ENCODE measurements at regions not wholly inside any gene's neighbourhood (a gene's known extent, or its start where the extent isn't known, plus 50 kb on each side); places are given as distances from the start of the nearest gene placed in this dataset.
"Not testable (repeated sequence)": the region's sequence is repeated elsewhere in the genome, so short reads cannot be mapped to it uniquely, and the experiment has no call there.

DNA sequence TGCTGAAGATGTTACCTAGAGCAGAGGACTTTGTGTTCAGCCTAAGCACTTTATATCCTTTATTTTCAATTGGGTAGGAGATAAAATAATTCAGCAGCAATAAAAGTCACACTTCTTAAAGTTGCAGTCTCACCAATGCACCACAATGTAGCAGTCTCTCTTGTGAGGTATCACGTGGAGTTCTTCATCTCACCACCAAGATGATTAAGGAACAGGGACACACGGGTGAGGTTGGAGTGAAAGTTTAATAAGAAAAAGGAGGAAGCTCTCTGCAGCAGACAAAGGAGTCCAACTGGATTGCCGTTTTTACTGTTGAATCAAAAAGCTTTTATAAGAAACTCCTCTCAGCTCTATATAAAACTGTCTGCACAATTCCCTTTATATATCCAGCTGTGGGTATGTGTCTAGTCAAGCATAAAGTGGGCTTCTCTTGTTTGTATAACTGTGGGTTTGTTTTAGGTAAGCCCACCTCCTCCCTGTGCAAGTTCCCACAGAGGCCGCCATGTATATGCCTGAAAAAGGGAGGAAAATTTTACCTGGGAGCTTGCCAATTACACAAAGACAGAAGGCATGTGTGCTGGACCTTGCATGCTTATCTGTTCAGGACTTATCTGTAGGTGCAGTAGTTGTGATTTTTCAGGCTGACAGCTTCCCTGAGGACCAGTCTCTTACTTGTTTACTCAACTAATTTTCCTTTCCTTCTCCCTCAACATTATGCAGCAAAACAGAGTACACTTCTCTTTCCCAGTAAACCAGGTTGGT, 1497.2 kb upstream of the TPTE start:
- H3K4me1 ChIP-seq (replicated peaks in 1 of 2); in situ Hi-C loops (cut with MboI; ENCODE audit: low pct_unique_long_range_greater_than_20kb in 2 of 9, low sequenced_read_pairs in 9 of 9, unreplicated experiment in 9 of 9); ATAC-seq (replicated peaks in 6 of 8); H3K4me3 ChIP-seq; H3K27ac ChIP-seq: not testable (repeated sequence)
- WGBS, 10 experiments: 0 to 44% (median 13%) methylated on average over 1 to 3 of the region's 4 CpGs; no CpG with 5 or more reads in 1 of the 10 experiments

- in situ Hi-C loops (cut with MboI; ENCODE audit: low pct_unique_long_range_greater_than_20kb in 2 of 9, low sequenced_read_pairs in 9 of 9, unreplicated experiment in 9 of 9); ATAC-seq (replicated peaks in 6 of 8): not testable (repeated sequence)
These were observed 1494.5 kb upstream of the TPTE start for GRCh38 chr21:9026729-9027416.

GRCh38 chr21:9027417-9027800, 1494.0 kb upstream of the TPTE start:
- H3K4me3 ChIP-seq; ATAC-seq (replicated peaks in 6 of 8); H3K4me1 ChIP-seq (replicated peaks in 1 of 2); in situ Hi-C loops (cut with MboI; ENCODE audit: low pct_unique_long_range_greater_than_20kb in 2 of 9, low sequenced_read_pairs in 9 of 9, unreplicated experiment in 9 of 9); H3K27ac ChIP-seq: not testable (repeated sequence)
- 40 to 80% (median 55%) methylated on average over 1 to 2 of the region's 2 CpGs; no CpG with 5 or more reads in 6 of the 10 experiments for WGBS, 10 experiments

More at GRCh38 chr21:9026729-9027416, 1494.5 kb upstream of the TPTE start:
- not testable (repeated sequence) for H3K4me1 ChIP-seq (replicated peaks in 1 of 2); H3K4me3 ChIP-seq; H3K27ac ChIP-seq
- no CpG with 5 or more reads among the region's 2 CpGs for WGBS, 10 experiments

DNA sequence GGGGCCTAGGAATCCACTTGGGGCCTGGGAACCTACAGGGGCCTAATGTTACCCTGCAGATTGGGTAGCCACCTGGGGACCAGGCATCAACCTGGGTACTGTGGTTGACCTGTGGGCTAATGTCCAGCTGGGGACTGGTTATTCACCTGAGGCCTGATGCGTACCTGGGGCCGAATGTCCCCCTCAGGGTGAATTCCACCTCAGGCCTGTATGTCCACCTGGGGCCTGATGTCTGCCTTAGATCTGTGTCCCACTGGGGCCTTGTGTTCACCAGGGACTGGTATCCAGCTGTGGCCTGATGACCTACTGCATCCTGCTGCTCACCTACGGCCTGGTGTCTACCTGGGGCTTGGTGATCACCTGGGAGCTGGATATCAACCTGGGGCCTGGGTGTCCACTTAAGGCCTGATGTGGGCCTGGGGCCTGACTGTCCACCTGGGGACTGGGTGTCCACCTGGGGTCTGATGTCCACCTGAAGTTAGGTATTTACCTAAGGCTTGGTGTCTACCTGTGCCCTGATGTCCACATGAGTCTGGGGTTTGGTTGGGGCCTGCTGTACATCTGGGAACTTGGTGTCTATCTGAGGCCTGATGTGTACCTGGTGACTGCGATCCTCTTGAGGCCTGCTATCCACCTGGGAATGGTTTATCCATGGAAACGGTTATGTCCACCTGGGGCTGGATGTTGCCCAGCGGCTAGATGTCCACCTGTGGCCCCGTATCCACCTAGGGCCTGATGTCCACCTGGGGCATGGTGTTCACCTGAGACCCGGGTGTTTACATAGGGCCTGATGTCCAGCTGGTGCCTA, 1492.6 kb upstream of the TPTE start:
- in situ Hi-C loops (cut with MboI; ENCODE audit: low pct_unique_long_range_greater_than_20kb in 2 of 9, low sequenced_read_pairs in 9 of 9, unreplicated experiment in 9 of 9); H3K27ac ChIP-seq; H3K4me1 ChIP-seq (replicated peaks in 1 of 2); ATAC-seq (replicated peaks in 6 of 8); H3K4me3 ChIP-seq: not testable (repeated sequence)
- 20 to 80% (median 20%) methylated on average over 1 to 2 of the region's 8 CpGs; no CpG with 5 or more reads in 5 of the 10 experiments for WGBS, 10 experiments

- in situ Hi-C loops (cut with MboI; ENCODE audit: low pct_unique_long_range_greater_than_20kb in 2 of 9, low sequenced_read_pairs in 9 of 9, unreplicated experiment in 9 of 9); ATAC-seq (replicated peaks in 6 of 8); H3K4me1 ChIP-seq (replicated peaks in 1 of 2); H3K27ac ChIP-seq; H3K4me3 ChIP-seq: not testable (repeated sequence)
- 50% methylated on average over 2 of the region's 2 CpGs; no CpG with 5 or more reads in 9 of the 10 experiments for WGBS, 10 experiments
These were observed 1491.2 kb upstream of the TPTE start for GRCh38 chr21:9030141-9030665.

DNA sequence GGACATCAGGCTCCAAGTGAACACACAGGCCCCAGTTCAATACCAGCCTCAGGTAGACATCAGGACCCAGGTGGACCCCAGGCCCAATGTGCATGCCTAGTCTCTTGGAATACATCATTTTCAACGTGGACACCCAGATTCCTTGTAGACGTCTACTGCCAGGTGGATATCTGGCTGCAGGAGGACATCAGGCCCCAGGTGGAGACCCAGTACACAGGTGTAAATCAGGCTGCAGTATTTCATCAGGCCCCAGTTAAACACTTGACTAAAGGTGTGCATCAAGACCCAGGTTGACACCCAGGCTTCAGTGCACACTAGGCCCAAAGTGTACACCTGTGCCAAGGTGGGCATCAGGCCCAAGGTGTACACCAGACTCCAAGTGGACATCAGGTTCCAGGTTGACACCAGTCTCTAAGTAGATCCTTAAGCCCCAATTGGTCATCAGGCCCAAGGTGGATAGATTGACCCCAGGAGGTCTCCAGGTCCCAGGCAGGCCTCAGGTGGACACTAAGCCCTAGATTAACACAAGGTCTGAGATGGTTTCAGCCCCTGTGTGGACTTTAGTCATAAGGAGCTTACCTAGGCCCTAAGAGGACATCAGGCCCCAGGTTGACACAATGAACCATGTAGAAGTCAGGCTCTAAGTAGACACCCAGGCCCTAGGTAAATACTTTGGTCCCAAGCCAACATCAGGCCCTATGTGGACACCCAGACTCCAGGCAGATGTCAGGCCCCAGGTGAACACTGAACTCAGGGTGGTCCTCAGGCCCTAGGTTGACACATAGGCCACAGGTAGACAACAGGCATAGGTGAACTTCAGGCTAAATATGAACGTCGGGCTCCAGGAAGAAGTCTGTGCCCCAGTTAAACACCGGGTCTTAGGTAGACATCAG, 1489.7 kb upstream of the TPTE start:
- ATAC-seq (replicated peaks in 6 of 8); in situ Hi-C loops (cut with MboI; ENCODE audit: low pct_unique_long_range_greater_than_20kb in 2 of 9, low sequenced_read_pairs in 9 of 9, unreplicated experiment in 9 of 9); H3K4me3 ChIP-seq; H3K27ac ChIP-seq; H3K4me1 ChIP-seq (replicated peaks in 1 of 2): not testable (repeated sequence)
- WGBS, 10 experiments: no CpG with 5 or more reads among the region's 5 CpGs

- WGBS, 10 experiments: no CpG with 5 or more reads among the region's 2 CpGs
- in situ Hi-C loops (cut with MboI; ENCODE audit: low pct_unique_long_range_greater_than_20kb in 2 of 9, low sequenced_read_pairs in 9 of 9, unreplicated experiment in 9 of 9); H3K4me1 ChIP-seq (replicated peaks in 1 of 2); H3K27ac ChIP-seq; ATAC-seq (replicated peaks in 6 of 8); H3K4me3 ChIP-seq: not testable (repeated sequence)
These were observed 1488.8 kb upstream of the TPTE start for GRCh38 chr21:9032547-9032946.

- no CpG with 5 or more reads among the region's 8 CpGs for WGBS, 10 experiments
- H3K4me1 ChIP-seq (replicated peaks in 1 of 2); in situ Hi-C loops (cut with MboI; ENCODE audit: low pct_unique_long_range_greater_than_20kb in 2 of 9, low sequenced_read_pairs in 9 of 9, unreplicated experiment in 9 of 9); H3K27ac ChIP-seq; H3K4me3 ChIP-seq; ATAC-seq (replicated peaks in 6 of 8): not testable (repeated sequence)
These were observed 1488.1 kb upstream of the TPTE start for GRCh38 chr21:9033295-9033694.

DNA sequence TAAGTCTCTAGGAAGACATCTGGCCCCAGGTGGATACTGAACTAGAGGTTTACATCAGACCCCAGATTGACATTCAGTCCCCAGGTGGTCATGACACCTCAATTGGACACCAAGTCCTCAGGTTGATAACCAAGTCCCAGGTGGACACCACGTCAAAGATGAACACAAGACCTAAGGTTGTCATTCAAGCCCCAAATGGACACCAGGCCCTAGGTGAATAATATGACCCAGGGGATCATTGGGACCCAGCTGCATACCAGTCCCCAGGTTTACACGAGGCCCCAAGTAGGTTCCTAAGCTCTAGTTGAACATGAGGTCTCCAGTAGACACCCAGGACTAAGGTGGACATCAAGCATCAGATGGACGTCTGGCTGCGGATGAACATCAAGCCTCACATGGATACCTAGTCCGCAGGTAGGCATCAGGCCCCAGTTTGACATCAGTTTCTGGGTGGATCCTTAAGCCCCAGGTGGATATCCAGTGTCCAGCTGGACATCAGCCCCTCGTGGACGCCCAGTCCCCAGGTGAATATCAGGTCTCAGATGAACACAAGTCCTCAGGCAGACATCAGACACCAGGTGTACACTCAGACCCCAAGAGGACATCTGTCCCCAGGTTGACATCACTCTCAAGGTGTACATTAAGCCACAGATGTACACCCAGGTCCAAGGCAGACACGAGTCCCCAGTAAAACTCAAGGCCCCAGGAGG, 1486.7 kb upstream of the TPTE start:
- H3K4me3 ChIP-seq; in situ Hi-C loops (cut with MboI; ENCODE audit: low pct_unique_long_range_greater_than_20kb in 2 of 9, low sequenced_read_pairs in 9 of 9, unreplicated experiment in 9 of 9); H3K4me1 ChIP-seq (replicated peaks in 1 of 2); ATAC-seq (replicated peaks in 6 of 8); H3K27ac ChIP-seq: not testable (repeated sequence)
- no CpG with 5 or more reads among the region's 8 CpGs for WGBS, 10 experiments

GRCh38 chr21:9035225-9035624, 1486.2 kb upstream of the TPTE start:
- ATAC-seq (replicated peaks in 6 of 8); H3K4me1 ChIP-seq (replicated peaks in 1 of 2); in situ Hi-C loops (cut with MboI; ENCODE audit: low pct_unique_long_range_greater_than_20kb in 2 of 9, low sequenced_read_pairs in 9 of 9, unreplicated experiment in 9 of 9); H3K4me3 ChIP-seq; H3K27ac ChIP-seq: not testable (repeated sequence)
- no CpG with 5 or more reads among the region's 1 CpG for WGBS, 10 experiments

DNA sequence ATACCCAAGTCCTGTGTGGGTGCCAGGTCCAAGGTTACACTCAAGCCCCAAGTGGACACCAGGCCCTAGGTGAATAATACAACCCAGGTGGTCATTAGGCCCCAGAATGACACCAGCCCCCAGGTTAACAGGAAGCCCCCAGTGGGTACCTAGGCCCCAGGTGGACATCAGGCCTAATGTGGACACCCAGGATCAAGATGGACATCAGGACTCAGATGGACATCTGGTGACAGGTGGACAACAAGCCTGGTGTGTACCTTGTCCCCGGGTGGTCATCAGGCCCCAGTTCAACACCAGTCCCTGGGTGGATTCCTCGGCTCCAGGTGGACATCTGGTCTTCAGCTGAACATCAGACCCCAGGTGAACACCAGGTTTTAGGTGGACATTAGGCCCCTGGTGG, 1485.4 kb upstream of the TPTE start:
- H3K4me3 ChIP-seq; in situ Hi-C loops (cut with MboI; ENCODE audit: low pct_unique_long_range_greater_than_20kb in 2 of 9, low sequenced_read_pairs in 9 of 9, unreplicated experiment in 9 of 9); H3K27ac ChIP-seq; ATAC-seq (replicated peaks in 6 of 8); H3K4me1 ChIP-seq (replicated peaks in 1 of 2): not testable (repeated sequence)
- WGBS, 10 experiments: no CpG with 5 or more reads among the region's 2 CpGs
